ENCODE measurements at regions not wholly inside any gene's neighbourhood (a gene's known extent, or its start where the extent isn't known, plus 50 kb on each side); places are given as distances from the start of the nearest gene placed in this dataset.

GRCh38 chr20:39233755-39234154 lies 271.6 kb downstream of the DHX35 start:
- no peak for DNase-seq
- Histone ChIP-seq H3K36me3 (ENCODE audit: low read depth) (no peaks in the 10 kb centered on the region), H3K4me1 (ENCODE audit: insufficient read depth) (no peaks in the 10 kb centered on the region), H3K4me3 (no peak overlapping the region), H3K79me2 (ENCODE audit: insufficient read depth) (no peaks in the 10 kb centered on the region), H3K4me2 (ENCODE audit: unreplicated experiment) (no peak overlapping the region), H3K9me3 (ENCODE audit: low read depth) (no peaks in the 10 kb centered on the region), H3K27ac (no peak overlapping the region), H3F3A (ENCODE audit: insufficient read depth) (no peaks in the 10 kb centered on the region), H2AFZ (no peak overlapping the region), H3K9ac (no peak overlapping the region), H3K27me3 (replicated peaks; ENCODE audit: insufficient read depth) (no peaks in the 10 kb centered on the region), H4K20me1 (ENCODE audit: insufficient read depth) (no peaks in the 10 kb centered on the region), H3K9me2 (ENCODE audit: insufficient read depth) (no peaks in the 10 kb centered on the region)
- TF ChIP-seq EZH2 (IDR thresholded peaks at IDR 0.05; ENCODE audit: insufficient read depth, poor library complexity, severe bottlenecking) (no peak), EZH2phosphoT487 (IDR thresholded peaks at IDR 0.05; ENCODE audit: insufficient read depth, low read depth) (no peak)
- in situ Hi-C loops (cut with MboI), result no loop called here
- WGBS, 2 experiments (ENCODE audit: low coverage in 1 of 2, low lambda C conversion rate in 2 of 2, missing lambda C conversion rate in 2 of 2), result 64 to 70% methylated on average over 4 of the region's 4 CpGs

GRCh38 chr20:39227416-39227815 lies 265.3 kb downstream of the DHX35 start:
- no peaks in the 10 kb centered on the region for H4K20me1 ChIP-seq (ENCODE audit: insufficient read depth)

GRCh38 chr20:39225978-39226377 lies 263.8 kb downstream of the DHX35 start:
- Histone ChIP-seq H3K9me3 (ENCODE audit: low read depth) (no peaks in the 10 kb centered on the region), H3K27ac (no peak overlapping the region), H3K9me2 (ENCODE audit: insufficient read depth) (no peaks in the 10 kb centered on the region), H3F3A (ENCODE audit: insufficient read depth) (no peaks in the 10 kb centered on the region), H3K4me3 (no peak overlapping the region), H3K27me3 (replicated peaks; ENCODE audit: insufficient read depth) (no peaks in the 10 kb centered on the region), H2AFZ (no peak overlapping the region), H3K36me3 (ENCODE audit: low read depth) (no peaks in the 10 kb centered on the region), H3K4me1 (ENCODE audit: insufficient read depth) (no peaks in the 10 kb centered on the region), H3K4me2 (ENCODE audit: unreplicated experiment) (no peak overlapping the region), H3K9ac (no peak overlapping the region), H3K79me2 (ENCODE audit: insufficient read depth) (no peaks in the 10 kb centered on the region), H4K20me1 (ENCODE audit: insufficient read depth) (no peaks in the 10 kb centered on the region)
- TF ChIP-seq EZH2 (IDR thresholded peaks at IDR 0.05; ENCODE audit: insufficient read depth, poor library complexity, severe bottlenecking) (no peak), EZH2phosphoT487 (IDR thresholded peaks at IDR 0.05; ENCODE audit: insufficient read depth, low read depth) (no peak)
- DNase-seq, result no peak
- in situ Hi-C loops (cut with MboI), result no loop called here
- 33 to 56% methylated on average over 1 of the region's 1 CpG for WGBS, 2 experiments (ENCODE audit: low coverage in 1 of 2, low lambda C conversion rate in 2 of 2, missing lambda C conversion rate in 2 of 2)

More at GRCh38 chr20:39227416-39227815, 265.3 kb downstream of the DHX35 start:
- DNase-seq, result no peak
- Histone ChIP-seq H3K36me3 (ENCODE audit: low read depth) (no peaks in the 10 kb centered on the region), H3K4me2 (ENCODE audit: unreplicated experiment) (no peak overlapping the region), H3K4me3 (no peak overlapping the region), H3K27ac (no peak overlapping the region), H3K9ac (no peak overlapping the region), H3K79me2 (ENCODE audit: insufficient read depth) (no peaks in the 10 kb centered on the region), H3K4me1 (ENCODE audit: insufficient read depth) (no peaks in the 10 kb centered on the region), H3K27me3 (replicated peaks; ENCODE audit: insufficient read depth) (no peaks in the 10 kb centered on the region), H3F3A (ENCODE audit: insufficient read depth) (no peaks in the 10 kb centered on the region), H3K9me3 (ENCODE audit: low read depth) (no peaks in the 10 kb centered on the region), H2AFZ (no peak overlapping the region), H3K9me2 (ENCODE audit: insufficient read depth) (no peaks in the 10 kb centered on the region)
- 43 to 50% methylated on average over 7 of the region's 7 CpGs for WGBS, 2 experiments (ENCODE audit: low coverage in 1 of 2, low lambda C conversion rate in 2 of 2, missing lambda C conversion rate in 2 of 2)
- in situ Hi-C loops (cut with MboI), result no loop called here
- TF ChIP-seq EZH2phosphoT487 (IDR thresholded peaks at IDR 0.05; ENCODE audit: insufficient read depth, low read depth) (no peak), EZH2 (IDR thresholded peaks at IDR 0.05; ENCODE audit: insufficient read depth, poor library complexity, severe bottlenecking) (no peak)

- no peak overlapping the region for H3K27ac ChIP-seq
- no peaks in the 10 kb centered on the region for H3F3A ChIP-seq (ENCODE audit: insufficient read depth)
- H3K4me2 ChIP-seq (ENCODE audit: unreplicated experiment), result no peak overlapping the region
- no peaks in the 10 kb centered on the region for H3K27me3 ChIP-seq (replicated peaks; ENCODE audit: insufficient read depth)
- H4K20me1 ChIP-seq (ENCODE audit: insufficient read depth), result no peaks in the 10 kb centered on the region
- DNase-seq, result no peak
- H3K9ac ChIP-seq, result no peak overlapping the region
- H3K4me1 ChIP-seq (ENCODE audit: insufficient read depth), result no peaks in the 10 kb centered on the region
- TF ChIP-seq EZH2 (IDR thresholded peaks at IDR 0.05; ENCODE audit: insufficient read depth, poor library complexity, severe bottlenecking) (no peak), EZH2phosphoT487 (IDR thresholded peaks at IDR 0.05; ENCODE audit: insufficient read depth, low read depth) (no peak)
- H3K36me3 ChIP-seq (ENCODE audit: low read depth), result no peaks in the 10 kb centered on the region
- WGBS, 2 experiments (ENCODE audit: low coverage in 1 of 2, low lambda C conversion rate in 2 of 2, missing lambda C conversion rate in 2 of 2), result 13 to 14% methylated on average over 5 of the region's 5 CpGs
- no peaks in the 10 kb centered on the region for H3K79me2 ChIP-seq (ENCODE audit: insufficient read depth)
- in situ Hi-C loops (cut with MboI), result no loop called here
- no peak overlapping the region for H2AFZ ChIP-seq
- H3K4me3 ChIP-seq, result no peak overlapping the region
- H3K9me3 ChIP-seq (ENCODE audit: low read depth), result no peaks in the 10 kb centered on the region
- H3K9me2 ChIP-seq (ENCODE audit: insufficient read depth), result no peaks in the 10 kb centered on the region
Observed at GRCh38 chr20:39225536-39225935, 263.4 kb downstream of the DHX35 start.

- H3K9me2 ChIP-seq (ENCODE audit: insufficient read depth), result no peaks in the 10 kb centered on the region
- H4K20me1 ChIP-seq (ENCODE audit: insufficient read depth), result no peaks in the 10 kb centered on the region
- in situ Hi-C loops (cut with MboI), result no loop called here
- no peaks in the 10 kb centered on the region for H3K79me2 ChIP-seq (ENCODE audit: insufficient read depth)
- H3K9ac ChIP-seq, result no peak overlapping the region
- no peaks in the 10 kb centered on the region for H3K4me1 ChIP-seq (ENCODE audit: insufficient read depth)
- H3K36me3 ChIP-seq (ENCODE audit: low read depth), result no peaks in the 10 kb centered on the region
- no peak overlapping the region for H3K27ac ChIP-seq
- no peak for DNase-seq
- H2AFZ ChIP-seq, result no peak overlapping the region
- TF ChIP-seq EZH2phosphoT487 (IDR thresholded peaks at IDR 0.05; ENCODE audit: insufficient read depth, low read depth) (no peak), EZH2 (IDR thresholded peaks at IDR 0.05; ENCODE audit: insufficient read depth, poor library complexity, severe bottlenecking) (no peak)
- no peak overlapping the region for H3K4me2 ChIP-seq (ENCODE audit: unreplicated experiment)
- no peaks in the 10 kb centered on the region for H3K9me3 ChIP-seq (ENCODE audit: low read depth)
- no peaks in the 10 kb centered on the region for H3F3A ChIP-seq (ENCODE audit: insufficient read depth)
- no peaks in the 10 kb centered on the region for H3K27me3 ChIP-seq (replicated peaks; ENCODE audit: insufficient read depth)
- WGBS, 2 experiments (ENCODE audit: low coverage in 1 of 2, low lambda C conversion rate in 2 of 2, missing lambda C conversion rate in 2 of 2), result 0% methylated on average over 1 of the region's 1 CpG
- no peak overlapping the region for H3K4me3 ChIP-seq
Observed at GRCh38 chr20:39222101-39222500, 260.0 kb downstream of the DHX35 start.
